ENCODE measurements at regions not wholly inside any gene's neighbourhood (a gene's known extent, or its start where the extent isn't known, plus 50 kb on each side); places are given as distances from the start of the nearest gene placed in this dataset.
"Not testable (repeated sequence)": the region's sequence is repeated elsewhere in the genome, so short reads cannot be mapped to it uniquely, and the experiment has no call there.

- TF ChIP-seq POLR2A (IDR thresholded peaks at IDR 0.05; ENCODE audit: low read depth, low read length); POLR2AphosphoS5 (IDR thresholded peaks at IDR 0.05; ENCODE audit: low read depth, low read length); TAF1 (IDR thresholded peaks at IDR 0.05; ENCODE audit: low read depth, low read length); SPI1 (IDR thresholded peaks at IDR 0.05; ENCODE audit: low read depth, low read length); PAX5 (IDR thresholded peaks at IDR 0.05; ENCODE audit: insufficient read depth, low read length, severe bottlenecking); POU2F2 (IDR thresholded peaks at IDR 0.05; ENCODE audit: low read depth, low read length): not testable (repeated sequence)
These were observed 525.9 kb upstream of the PPP2R3A start for GRCh38 chr3:135439632-135440031.

Data from GM12891 (cell line).